GM23338 (cell line): ENCODE measurements at regions not wholly inside any gene's neighbourhood (a gene's known extent, or its start where the extent isn't known, plus 50 kb on each side); places are given as distances from the start of the nearest gene placed in this dataset.

Source experiments
- CREB1 ChIP-seq: fragments of 250-450 bp; sonication (Bioruptor Pico); IDR thresholded peaks from 2 replicates; pipeline ENCODE4 v1.5.0; 2020; ENCODE audit warnings: low read depth, mild to moderate bottlenecking, moderate library complexity
- EZH2 ChIP-seq: fragments of 200-600 bp; sonication (generic); IDR thresholded peaks from one replicate; pipeline ENCODE4 v1.8.0; 2017; ENCODE audit warnings: antibody characterized with exemption, mild to moderate bottlenecking, low read depth; ENCODE audit not compliant: unreplicated experiment
- EZH2phosphoT487 ChIP-seq: fragments of 200-600 bp; sonication (generic); IDR thresholded peaks from one replicate; pipeline ENCODE4 v1.8.1; 2018; ENCODE audit warnings: antibody characterized with exemption; ENCODE audit not compliant: unreplicated experiment
- JUNB ChIP-seq: IDR thresholded peaks from one replicate; pipeline ENCODE4 v1.6.1; 2016; ENCODE audit warnings: antibody characterized with exemption; ENCODE audit not compliant: unreplicated experiment
- NANOG ChIP-seq: IDR thresholded peaks from 2 replicates; pipeline ENCODE4 v1.6.1; 2016; ENCODE audit warnings: antibody characterized with exemption, borderline replicate concordance
- POLR2AphosphoS5 ChIP-seq: IDR thresholded peaks from 2 replicates; pipeline ENCODE4 v1.6.1; 2016; ENCODE audit warnings: antibody characterized with exemption, low read depth
- ZNF114 ChIP-seq: fragments of 250-450 bp; sonication (Bioruptor Pico); IDR thresholded peaks from 2 replicates; pipeline ENCODE4 v1.5.0; 2020; ENCODE audit warnings: mild to moderate bottlenecking, moderate library complexity
- ZNF331 ChIP-seq: fragments of 250-450 bp; sonication (Bioruptor Pico); IDR thresholded peaks from 2 replicates; pipeline ENCODE4 v1.5.0; 2020; ENCODE audit warnings: low read depth, mild to moderate bottlenecking, moderate library complexity
- TF ChIP-seq, protein P1 (sequence below), 2 experiments: fragments of 200-600 bp in 1 of 2; sonication (generic) in 1 of 2; conservative IDR thresholded peaks; 2 replicates each; pipeline versions ENCODE4 v1.5.1 to v1.6.1; 2016 to 2017; ENCODE audit warnings: antibody characterized with exemption in 2 of 2, low read depth in 2 of 2, mild to moderate bottlenecking in 2 of 2, moderate library complexity in 1 of 2
- TF ChIP-seq, protein P2 (sequence below): IDR thresholded peaks from one replicate; pipeline ENCODE4 v1.6.1; 2018; ENCODE audit warnings: antibody characterized with exemption; ENCODE audit not compliant: unreplicated experiment
- TF ChIP-seq, protein P3 (sequence below): IDR thresholded peaks from 2 replicates; pipeline ENCODE4 v1.6.1; 2016; ENCODE audit warnings: antibody characterized with exemption

DNA sequence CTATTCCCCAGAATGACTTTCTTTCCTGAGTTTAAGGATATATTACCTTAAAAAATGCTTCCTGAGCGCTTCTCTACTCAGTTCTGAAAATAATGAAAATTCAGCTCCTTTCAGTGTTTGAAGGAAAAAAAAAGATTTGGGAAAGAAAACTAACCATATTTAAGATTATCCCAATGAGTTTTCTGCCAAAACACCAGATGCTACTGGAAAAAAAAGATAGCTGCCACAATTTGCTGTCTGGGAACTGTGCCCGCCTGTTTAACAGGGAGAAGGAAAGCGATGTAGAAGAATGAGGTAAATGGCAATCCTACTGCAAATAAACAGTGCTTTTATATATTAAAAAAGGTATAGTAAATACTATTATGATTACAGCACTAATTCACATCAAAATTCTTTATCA is 367.6 kb upstream of the PRICKLE1 start:
- TF ChIP-seq, protein P1, sequence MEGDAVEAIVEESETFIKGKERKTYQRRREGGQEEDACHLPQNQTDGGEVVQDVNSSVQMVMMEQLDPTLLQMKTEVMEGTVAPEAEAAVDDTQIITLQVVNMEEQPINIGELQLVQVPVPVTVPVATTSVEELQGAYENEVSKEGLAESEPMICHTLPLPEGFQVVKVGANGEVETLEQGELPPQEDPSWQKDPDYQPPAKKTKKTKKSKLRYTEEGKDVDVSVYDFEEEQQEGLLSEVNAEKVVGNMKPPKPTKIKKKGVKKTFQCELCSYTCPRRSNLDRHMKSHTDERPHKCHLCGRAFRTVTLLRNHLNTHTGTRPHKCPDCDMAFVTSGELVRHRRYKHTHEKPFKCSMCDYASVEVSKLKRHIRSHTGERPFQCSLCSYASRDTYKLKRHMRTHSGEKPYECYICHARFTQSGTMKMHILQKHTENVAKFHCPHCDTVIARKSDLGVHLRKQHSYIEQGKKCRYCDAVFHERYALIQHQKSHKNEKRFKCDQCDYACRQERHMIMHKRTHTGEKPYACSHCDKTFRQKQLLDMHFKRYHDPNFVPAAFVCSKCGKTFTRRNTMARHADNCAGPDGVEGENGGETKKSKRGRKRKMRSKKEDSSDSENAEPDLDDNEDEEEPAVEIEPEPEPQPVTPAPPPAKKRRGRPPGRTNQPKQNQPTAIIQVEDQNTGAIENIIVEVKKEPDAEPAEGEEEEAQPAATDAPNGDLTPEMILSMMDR (conservative IDR thresholded peaks at IDR 0.05; ENCODE audit: low read depth in 2 of 2) = no peak
- TF ChIP-seq EZH2 = no peak
- no peak for TF ChIP-seq POLR2AphosphoS5
- TF ChIP-seq, protein P2, sequence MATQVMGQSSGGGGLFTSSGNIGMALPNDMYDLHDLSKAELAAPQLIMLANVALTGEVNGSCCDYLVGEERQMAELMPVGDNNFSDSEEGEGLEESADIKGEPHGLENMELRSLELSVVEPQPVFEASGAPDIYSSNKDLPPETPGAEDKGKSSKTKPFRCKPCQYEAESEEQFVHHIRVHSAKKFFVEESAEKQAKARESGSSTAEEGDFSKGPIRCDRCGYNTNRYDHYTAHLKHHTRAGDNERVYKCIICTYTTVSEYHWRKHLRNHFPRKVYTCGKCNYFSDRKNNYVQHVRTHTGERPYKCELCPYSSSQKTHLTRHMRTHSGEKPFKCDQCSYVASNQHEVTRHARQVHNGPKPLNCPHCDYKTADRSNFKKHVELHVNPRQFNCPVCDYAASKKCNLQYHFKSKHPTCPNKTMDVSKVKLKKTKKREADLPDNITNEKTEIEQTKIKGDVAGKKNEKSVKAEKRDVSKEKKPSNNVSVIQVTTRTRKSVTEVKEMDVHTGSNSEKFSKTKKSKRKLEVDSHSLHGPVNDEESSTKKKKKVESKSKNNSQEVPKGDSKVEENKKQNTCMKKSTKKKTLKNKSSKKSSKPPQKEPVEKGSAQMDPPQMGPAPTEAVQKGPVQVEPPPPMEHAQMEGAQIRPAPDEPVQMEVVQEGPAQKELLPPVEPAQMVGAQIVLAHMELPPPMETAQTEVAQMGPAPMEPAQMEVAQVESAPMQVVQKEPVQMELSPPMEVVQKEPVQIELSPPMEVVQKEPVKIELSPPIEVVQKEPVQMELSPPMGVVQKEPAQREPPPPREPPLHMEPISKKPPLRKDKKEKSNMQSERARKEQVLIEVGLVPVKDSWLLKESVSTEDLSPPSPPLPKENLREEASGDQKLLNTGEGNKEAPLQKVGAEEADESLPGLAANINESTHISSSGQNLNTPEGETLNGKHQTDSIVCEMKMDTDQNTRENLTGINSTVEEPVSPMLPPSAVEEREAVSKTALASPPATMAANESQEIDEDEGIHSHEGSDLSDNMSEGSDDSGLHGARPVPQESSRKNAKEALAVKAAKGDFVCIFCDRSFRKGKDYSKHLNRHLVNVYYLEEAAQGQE = no peak
- no peak for TF ChIP-seq NANOG
- no peak for TF ChIP-seq ZNF331 (CRISPR knock-in tag)
- no peak for TF ChIP-seq CREB1
- TF ChIP-seq EZH2phosphoT487 = no peak
- TF ChIP-seq JUNB = no peak
- TF ChIP-seq, protein P3, sequence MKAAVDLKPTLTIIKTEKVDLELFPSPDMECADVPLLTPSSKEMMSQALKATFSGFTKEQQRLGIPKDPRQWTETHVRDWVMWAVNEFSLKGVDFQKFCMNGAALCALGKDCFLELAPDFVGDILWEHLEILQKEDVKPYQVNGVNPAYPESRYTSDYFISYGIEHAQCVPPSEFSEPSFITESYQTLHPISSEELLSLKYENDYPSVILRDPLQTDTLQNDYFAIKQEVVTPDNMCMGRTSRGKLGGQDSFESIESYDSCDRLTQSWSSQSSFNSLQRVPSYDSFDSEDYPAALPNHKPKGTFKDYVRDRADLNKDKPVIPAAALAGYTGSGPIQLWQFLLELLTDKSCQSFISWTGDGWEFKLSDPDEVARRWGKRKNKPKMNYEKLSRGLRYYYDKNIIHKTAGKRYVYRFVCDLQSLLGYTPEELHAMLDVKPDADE = no peak
- no peak for TF ChIP-seq ZNF114
